ENCODE measurements at regions not wholly inside any gene's neighbourhood (a gene's known extent, or its start where the extent isn't known, plus 50 kb on each side); places are given as distances from the start of the nearest gene placed in this dataset.

GRCh38 chr2:134083548-134083947 lies 170.3 kb upstream of the MGAT5 start:
- TF ChIP-seq CTCF (conservative IDR thresholded peaks at IDR 0.05; ENCODE audit: low read depth, low read length), result no peak
- no peak for TF ChIP-seq EZH2 (IDR thresholded peaks at IDR 0.05; ENCODE audit: borderline replicate concordance, low read depth, low read length, poor library complexity, severe bottlenecking)

Measured in A673 (cell line).